Activated CD4-positive, alpha-beta T cell treated with anti-CD3 and anti-CD28 coated beads for 24 hours (primary cell): ENCODE measurements at regions not wholly inside any gene's neighbourhood (a gene's known extent, or its start where the extent isn't known, plus 50 kb on each side); places are given as distances from the start of the nearest gene placed in this dataset.
"Not testable (repeated sequence)": the region's sequence is repeated elsewhere in the genome, so short reads cannot be mapped to it uniquely, and the experiment has no call there.

ENCODE experiments used
- DNase-seq, 2 donors: peaks; one replicate each; pipeline ENCODE4 v3.0.0-alpha.2; 2020; ENCODE audit warnings: low read depth in 2 of 2

GRCh38 chr11:25159341-25159740 is 662.5 kb downstream of the LUZP2 start:
- DNase-seq: no peak

DNA sequence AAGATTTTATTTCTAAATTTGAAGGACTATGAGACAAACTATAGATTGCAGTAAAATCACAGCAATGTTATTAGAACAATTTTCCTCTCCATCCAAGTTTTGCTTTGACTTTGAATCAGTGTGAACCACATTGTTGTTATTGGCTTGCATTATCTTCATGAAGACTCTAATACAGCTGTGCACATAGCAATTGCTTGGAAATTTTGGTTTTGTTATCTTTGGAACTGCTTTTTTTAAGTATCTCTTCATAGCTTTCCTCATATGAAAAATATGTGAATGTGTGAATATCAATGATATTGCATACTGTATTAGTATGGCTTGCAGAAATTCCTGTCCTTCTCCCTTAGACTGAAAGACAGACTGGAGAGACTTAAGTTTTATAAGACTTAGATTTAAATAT is 666.6 kb downstream of the LUZP2 start:
- no peak for DNase-seq

- DNase-seq: no peak
Observed at GRCh38 chr11:25180187-25180586, 683.3 kb downstream of the LUZP2 start.

- DNase-seq: no peak
Observed at GRCh38 chr11:25183411-25183810, 686.6 kb downstream of the LUZP2 start.

DNA sequence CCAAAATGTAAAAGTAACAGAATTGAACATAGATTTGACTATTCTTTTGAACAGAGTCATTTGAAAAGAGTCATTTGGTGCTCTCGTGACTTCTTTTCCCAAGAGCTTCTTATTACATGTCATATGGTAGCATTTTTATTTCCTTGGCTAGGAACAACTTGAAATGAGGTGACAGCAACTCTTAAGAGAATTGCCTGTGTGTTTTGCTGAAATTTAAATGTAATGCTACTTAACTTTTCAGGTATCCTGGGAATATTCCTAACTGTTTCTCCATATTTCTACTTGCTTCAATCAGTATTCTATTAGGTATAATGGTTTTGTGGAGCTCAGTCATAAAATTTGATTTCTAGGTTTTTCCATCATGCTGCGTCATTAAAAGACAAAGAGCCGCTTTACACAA is 700.7 kb downstream of the LUZP2 start:
- no peak for DNase-seq

DNA sequence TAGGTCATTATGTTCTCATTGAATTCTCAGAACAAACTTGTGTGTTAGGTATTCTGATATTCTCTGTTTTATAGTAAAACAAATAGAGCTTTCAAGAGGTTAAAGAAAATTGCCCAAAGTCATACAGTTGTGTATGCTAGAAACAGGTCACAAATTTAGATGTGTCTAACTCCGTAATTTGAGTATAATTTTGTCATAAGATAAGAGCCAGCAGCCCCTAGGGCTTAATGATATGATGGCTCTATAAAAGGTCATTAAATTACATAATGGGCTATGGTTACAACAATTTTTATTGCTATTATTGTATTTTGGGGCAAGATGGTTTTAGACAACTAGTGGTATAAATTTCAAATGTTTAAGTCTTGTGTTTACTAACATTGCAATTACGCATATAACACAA is 701.9 kb downstream of the LUZP2 start:
- DNase-seq: no peak

DNA sequence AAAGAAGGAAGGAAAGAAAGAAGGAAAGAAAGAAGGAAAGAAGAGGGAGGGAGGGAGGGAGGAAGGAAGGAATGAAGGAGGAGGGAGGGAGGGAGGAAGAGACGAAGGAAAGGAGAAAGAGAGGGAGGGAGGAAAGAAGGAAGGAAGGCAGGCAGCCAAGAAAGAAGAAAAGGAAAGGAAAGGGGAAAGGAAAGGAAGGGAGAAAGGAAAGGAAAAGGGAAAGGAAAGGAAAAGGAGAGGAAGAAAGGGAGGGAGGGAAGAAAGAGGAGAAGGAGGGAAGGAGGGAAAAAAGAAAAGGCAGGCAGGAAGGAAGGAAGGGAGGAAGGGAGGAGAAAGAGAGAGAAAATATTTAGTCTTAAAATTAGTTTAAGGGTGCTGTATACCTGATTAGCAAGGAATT is 704.1 kb downstream of the LUZP2 start:
- no peak for DNase-seq

- DNase-seq: no peak
Observed at GRCh38 chr11:25206762-25207161, 709.9 kb downstream of the LUZP2 start.

- no peak for DNase-seq
Observed at GRCh38 chr11:25211635-25212254, 714.9 kb downstream of the LUZP2 start.

GRCh38 chr11:25214535-25215176 is 717.8 kb downstream of the LUZP2 start:
- no peak for DNase-seq

DNA sequence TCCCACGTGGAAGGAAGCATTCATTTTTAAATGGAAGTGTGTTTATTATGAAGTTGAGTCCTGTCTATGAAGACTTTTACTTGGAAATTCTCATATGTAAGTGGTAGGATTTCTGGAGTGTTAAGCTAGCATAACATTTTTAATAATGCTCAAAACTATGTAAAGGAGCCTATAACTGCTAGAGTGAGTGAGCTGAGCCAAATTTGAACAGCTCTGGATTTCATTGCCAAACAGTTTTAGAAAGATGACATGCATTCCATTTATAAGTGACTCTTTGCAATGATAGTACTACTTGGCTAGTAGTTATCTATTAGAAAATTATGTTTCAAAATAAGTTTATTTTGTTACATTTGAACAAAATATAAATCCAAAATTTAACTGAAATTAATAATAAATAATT is 721.2 kb downstream of the LUZP2 start:
- DNase-seq: no peak

DNA sequence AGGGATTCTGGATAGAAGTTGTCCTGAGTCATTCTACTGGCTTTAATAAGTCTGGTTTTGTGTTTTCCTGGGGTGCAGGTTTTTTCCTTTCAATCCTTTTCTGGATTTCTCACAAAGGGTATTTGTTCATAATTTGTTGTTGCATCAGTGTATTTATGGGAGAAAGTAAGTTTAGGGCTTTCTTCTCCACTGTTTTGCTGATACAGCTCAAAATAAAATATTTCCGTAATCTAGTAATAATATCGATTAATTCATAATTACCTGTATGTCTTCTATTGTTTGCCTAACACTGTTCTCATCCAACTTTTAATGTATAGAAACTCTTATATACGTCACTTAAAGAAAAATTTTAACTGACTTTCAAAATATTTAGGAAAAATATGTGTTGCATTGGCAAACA is 728.2 kb downstream of the LUZP2 start:
- DNase-seq: no peak

GRCh38 chr11:25242928-25243327 is 746.1 kb downstream of the LUZP2 start:
- no peak for DNase-seq

DNA sequence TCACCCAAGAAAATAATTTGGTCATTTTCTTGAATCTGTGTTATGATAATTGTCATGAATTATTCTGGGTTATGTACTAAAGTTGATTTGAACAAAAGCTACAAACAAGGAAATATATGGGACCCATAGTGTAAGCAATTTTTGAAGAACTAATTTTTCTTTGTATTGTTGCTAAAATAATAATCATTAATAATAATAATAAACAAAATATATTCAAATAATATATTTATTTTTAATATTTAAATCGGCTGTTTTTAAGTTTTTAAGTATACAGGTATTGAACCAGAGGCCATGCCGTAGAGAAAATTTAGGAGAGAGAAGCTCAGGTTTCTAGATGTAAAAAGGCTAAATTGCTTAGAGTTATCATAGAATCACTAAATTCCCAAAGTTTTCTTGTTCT is 747.3 kb downstream of the LUZP2 start:
- DNase-seq: no peak

GRCh38 chr11:25247336-25247735 is 750.5 kb downstream of the LUZP2 start:
- DNase-seq: no peak

- DNase-seq: no peak
Observed at GRCh38 chr11:25252854-25253253, 756.0 kb downstream of the LUZP2 start.

GRCh38 chr11:25263861-25264260 is 767.0 kb downstream of the LUZP2 start:
- DNase-seq: not testable (repeated sequence)

DNA sequence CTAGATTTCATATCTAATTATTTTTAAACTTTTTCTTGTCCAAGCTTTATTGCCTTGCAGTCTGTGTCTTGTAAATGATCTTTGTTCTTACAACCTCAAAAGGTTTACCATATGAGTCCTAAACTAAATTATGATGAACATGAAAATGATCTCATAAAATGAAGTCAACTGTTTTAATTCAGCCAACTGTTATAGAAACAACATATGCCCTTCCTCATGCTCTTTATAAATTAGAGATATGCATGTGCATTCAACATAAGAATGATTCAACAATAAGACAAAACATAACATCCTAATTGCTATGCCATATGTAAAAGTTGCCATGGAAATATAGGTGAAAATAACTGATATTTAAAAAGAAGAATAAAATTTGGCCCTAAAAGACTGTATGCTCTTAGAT is 774.4 kb downstream of the LUZP2 start:
- no peak for DNase-seq

DNA sequence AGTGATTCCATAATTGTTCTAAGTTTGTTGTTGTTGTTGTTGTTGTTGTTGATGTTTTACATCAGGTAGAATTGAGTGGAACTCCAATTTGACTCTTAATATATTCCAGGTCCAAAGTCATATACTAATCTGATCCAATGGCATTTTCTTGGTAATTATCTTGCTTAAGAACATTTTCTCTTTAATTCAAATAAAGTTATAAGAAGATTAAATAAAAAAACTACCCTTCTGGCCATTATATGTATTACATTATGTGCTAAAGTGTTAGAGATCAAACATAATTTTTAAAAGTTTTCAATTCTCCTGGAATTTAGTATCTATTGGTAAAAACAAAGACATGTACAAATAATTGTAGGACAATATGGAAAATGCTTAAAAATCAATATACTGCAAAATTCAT is 775.4 kb downstream of the LUZP2 start:
- DNase-seq: no peak

DNA sequence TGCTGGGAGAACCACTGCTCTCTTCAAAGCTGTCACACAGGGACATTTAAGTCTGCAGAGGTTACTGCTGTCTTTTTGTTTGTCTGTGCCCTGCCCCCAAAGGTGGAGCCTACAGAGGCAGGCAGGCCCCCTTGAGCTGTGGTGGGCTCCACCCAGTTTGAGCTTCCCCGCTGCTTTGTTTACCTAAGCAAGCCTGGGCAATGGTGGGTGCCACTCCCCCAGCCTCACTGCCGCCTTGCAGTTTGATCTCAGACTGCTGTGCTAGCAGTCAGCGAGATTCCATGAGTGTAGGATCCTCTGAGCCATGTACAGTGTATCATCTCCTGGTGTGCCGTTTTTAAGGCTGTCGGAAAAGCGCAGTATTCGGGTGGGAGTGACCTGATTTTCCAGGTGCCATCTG is 784.0 kb downstream of the LUZP2 start:
- DNase-seq: not testable (repeated sequence)

GRCh38 chr11:25293166-25293565 is 796.3 kb downstream of the LUZP2 start:
- no peak for DNase-seq

DNA sequence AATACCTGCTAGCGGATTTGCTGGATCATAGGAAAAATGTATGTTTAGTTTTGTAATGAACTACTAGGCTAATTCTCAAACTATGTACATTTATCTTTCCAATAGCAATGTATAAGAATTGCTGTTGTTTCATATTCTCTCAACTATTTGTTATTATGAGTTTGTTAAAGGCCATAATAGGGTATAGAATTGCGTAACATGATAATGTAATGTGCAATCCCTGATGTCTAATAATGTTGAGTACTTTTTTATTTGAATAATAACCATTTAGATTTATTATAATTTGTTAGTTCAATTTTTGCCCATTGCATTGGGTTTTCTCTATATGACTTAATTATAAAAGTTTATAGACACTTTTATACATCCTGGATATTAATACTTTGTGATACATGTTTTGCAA is 801.6 kb downstream of the LUZP2 start:
- DNase-seq: no peak

GRCh38 chr11:25309818-25310217 is 813.0 kb downstream of the LUZP2 start:
- no peak for DNase-seq

DNA sequence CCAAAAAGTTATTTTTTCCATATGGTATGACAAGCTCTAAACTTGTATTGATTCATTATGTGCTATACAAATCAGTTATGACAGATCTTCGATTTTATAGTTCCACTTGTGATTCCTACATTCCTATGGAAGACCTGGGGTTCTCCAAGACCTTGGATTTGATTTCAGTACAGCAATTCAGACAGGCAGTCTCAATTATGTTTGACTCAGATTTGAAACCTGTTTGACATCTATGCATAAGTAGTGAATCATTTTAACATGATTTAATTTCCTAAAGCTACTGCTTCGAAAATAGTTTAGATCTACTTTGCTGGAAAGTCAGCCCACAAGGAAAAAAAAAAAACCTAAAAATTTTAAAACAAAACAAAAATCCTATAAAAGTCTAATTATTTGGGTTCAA is 820.4 kb downstream of the LUZP2 start:
- DNase-seq: no peak
